ENCODE measurements at regions not wholly inside any gene's neighbourhood (a gene's known extent, or its start where the extent isn't known, plus 50 kb on each side); places are given as distances from the start of the nearest gene placed in this dataset.

DNA sequence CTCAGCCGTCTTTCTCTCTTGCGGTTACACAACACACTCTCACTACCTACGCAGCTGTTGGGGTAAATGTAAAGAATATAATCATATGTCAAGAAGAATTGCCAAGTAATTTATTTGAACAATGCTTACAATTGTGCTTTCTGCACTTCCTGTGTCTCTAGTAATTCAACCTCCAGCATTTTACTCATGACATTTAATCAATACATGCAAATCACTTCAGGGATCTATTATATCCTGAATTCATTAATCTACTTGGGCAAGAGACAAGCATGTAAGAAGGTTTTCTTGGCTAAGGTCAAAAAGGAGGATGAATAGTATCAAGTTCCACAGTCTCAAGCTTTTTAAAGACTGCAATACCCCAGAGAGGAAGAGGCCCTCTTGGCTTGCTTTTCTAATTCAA lies 562.9 kb upstream of the ADARB2 start:
- DNase-seq = no peak

DNA sequence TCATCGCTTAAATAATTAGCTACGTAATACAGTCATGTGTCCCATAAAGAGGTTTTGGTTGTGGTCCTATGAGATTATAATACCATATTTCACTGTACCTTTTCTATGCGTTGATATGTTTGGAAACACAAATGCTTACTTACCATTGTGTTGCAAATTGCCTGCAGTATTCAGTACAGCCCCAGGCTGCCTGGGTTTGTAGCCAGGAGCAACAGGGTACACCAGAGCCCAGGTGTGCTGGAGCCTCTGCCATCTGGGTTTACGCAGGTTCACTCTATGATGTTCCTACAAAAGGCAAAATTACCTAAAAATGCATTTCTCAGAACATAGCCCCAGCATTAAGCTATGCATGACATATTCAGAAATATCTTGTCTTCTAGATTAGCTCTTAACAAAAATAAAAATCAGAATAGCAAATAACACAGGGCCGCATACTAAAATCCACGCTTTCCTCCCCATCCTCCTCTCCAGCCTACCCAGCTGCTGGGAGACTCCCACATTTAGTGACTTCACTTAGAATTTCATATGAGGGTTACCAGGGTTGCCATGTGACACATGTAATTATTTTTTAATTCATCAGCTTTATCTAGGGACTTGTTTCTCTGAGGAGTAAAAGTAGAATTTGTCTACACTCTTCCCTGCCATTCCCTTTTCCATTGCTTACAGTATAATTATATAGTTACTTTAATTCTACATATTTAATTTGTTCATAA lies 559.0 kb upstream of the ADARB2 start:
- no peak for DNase-seq

DNA sequence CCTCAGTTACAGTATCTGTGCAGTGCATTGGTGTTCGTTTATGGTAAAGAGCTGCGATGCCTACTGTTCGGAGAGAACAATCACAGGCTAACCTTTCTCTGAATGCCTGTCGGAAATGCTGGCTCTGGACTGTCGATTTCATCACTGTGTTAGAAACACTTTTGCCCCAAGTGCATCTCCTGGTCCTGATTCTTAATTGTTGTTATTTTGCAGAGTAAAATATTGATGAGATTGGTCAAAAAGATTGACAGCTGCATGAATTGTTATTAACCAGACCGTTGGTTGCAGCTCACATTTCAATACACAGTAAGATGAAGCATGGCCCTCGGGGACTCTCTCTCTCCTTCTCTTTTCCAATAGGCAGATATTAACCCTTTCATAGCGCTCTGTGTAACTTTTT lies 557.4 kb upstream of the ADARB2 start:
- no peak for DNase-seq

DNA sequence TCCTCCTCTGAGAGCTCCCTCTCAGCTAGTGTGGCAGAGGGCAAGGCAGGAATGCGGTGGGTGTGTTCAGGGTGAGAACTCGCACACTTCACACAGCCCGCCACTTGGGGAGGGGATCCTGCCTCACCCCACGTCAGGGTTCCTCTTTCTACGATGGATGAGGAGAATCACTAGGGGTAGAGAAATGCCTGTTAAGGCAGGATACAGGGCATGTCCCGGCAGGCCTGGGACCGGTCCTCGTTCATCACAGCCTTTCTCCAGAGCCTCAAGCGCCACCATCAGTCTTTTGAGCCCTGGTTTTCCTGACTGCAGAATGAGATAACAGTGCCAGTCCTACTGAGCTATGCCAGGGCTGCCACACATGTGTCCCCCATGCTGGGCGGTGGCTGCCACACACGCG lies 546.7 kb upstream of the ADARB2 start:
- no peak for DNase-seq

DNA sequence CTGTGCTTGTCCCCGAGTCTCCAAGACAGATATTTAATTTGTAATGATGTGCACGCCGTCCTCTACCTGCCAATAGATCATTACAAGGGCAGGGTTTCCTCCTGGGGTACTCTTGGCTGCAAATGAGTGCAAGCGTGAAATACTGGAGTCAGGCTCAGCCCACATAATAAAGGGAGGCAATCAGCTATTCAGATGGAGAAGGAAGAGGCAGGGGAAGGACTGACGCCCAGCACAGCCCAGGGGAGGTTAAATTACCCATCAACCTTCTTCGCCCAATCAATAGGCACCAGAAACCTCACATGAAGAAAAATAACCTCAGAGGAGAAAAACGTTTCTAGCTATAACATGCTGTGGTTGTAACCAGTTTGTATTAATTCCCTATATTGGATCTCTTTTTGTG lies 544.9 kb upstream of the ADARB2 start:
- no peak for DNase-seq

DNA sequence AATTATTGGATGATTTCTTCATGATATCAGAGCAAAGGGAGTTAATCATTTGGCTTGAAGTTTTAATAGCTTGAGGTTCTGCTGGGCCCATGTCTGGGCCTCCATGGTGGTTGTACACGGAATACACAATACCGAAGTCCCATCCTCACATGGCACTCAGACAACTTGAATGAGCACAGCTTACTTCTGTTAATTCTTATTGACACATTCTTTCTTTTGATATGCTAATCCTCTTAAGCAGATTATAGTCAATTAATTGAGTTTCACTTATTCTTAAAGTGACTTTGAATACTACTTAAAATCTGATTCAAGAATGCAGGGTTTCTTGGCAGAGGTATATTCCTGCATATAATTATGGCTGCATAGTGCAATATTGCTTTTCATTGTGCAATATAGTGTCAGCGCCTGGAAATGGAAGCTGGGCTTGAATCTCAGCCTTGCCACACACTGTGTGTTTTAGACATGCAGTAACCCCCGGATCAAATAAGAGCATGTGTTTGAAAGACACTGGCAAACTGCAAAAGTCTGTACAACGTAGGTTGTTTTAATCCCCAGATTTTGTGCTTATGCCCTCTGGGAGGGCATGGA lies 543.5 kb upstream of the ADARB2 start:
- no peak for DNase-seq

DNA sequence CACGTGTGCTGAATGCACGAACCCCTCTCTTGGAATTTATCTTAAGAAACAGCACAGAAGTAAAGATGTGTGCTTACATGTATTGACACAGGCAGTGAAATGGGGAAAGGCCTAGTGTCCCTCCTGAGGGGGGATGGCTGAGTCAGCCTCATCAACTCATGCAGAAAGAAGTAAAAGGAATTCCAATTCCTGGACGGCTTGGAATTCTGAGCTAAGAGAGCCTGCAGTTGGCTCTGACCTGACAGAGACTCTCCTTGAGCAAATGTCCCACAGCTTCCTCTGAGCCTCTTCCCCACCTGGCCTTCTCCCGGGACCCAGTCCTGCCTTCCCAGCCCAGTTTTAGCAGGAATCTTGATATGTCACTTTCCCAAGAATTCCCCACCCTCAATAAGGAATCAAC lies 542.4 kb upstream of the ADARB2 start:
- no peak for DNase-seq

DNA sequence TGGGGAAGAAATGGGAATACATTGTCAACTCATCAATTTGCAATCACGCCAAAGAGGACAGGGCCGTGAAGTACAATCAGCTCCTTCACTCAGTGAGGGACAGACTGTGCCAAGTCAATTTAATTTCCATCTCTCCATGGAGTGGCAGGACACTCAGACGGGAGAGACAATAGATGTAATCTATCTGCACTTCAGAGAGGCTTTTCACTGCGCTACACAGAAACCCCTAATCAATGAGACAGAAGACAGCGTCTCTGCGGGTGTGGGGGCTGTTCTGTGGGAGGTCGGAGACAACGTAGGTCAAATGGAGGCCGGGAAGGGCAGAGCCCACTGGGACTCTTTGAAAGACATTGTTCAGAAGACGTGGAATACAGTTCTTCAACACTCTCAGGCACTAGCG lies 541.0 kb upstream of the ADARB2 start:
- DNase-seq = no peak

DNA sequence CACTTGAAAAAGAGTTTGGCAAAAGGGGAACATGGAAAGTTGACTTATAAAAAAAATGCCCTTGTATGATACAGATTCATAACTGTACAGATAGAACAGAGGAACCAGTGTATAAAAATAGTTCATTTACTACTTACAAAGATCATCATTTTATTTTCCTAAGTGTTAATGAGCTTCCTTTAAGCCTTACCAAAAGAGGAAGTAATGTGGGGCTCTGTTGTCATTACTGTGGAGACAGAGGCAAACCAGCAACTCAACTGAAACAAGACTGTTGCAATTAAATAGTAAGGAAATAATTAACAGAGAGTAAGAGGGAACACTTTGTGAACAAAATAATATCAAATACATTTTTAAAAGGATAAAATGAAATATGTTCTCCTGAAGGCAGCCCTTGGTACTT lies 526.2 kb upstream of the ADARB2 start:
- no peak for DNase-seq

DNA sequence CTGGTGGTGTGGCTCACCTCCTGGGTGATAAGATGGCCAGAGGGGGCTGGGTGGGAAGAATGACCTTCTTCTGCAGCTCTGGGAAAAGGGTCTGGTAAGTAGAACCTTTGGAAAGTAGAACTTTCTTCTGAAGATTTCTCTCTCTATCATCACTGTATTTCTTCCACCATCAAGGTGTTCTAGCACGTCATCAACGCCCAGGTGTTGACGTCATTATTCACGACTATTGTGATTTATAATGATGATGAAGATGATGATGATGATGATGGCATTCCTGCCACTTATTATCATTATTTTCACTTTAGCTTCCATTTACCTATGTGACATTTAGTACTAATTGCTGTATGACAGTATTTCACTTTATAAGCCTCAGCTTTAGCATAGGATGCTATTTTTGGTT lies 525.6 kb upstream of the ADARB2 start:
- DNase-seq = no peak

DNA sequence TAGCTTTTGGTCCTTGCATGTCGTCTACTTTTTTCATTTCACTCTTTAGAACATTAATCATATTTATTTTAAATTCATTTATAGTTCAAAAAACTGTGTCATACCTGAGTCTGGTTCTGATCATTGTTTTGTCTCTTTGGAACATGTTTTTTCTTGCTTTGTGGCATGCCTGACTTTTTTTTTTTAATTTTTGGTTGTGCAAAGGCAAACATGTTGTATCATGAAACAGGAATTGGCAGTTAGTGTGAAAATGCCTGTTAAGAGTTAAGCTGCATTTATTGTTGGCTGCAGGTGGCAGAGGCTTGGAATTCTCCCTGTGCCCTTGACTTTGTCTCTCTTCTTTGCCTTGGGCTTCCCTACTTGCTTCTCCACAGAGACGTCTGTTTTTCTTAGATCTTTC lies 525.0 kb upstream of the ADARB2 start:
- no peak for DNase-seq

DNA sequence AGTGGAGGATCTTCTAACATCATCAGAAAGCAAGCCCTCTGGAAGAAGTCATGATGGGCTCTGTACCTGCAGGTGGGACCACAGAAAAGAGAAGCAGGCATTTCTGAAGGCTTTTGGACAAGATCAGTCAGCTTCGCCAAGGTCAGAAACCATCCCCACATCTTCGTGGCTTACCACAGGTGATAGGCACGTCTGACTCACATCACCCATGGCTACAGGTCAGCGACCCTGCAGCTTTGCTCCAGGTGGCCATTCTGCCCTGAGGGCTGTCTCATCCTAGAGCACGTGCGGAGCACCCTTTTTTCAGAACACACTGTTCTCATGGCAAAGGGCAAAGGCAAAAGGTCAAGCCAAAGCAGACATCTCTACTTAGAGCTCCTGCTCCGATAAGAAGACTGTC lies 518.9 kb upstream of the ADARB2 start:
- DNase-seq = no peak

DNA sequence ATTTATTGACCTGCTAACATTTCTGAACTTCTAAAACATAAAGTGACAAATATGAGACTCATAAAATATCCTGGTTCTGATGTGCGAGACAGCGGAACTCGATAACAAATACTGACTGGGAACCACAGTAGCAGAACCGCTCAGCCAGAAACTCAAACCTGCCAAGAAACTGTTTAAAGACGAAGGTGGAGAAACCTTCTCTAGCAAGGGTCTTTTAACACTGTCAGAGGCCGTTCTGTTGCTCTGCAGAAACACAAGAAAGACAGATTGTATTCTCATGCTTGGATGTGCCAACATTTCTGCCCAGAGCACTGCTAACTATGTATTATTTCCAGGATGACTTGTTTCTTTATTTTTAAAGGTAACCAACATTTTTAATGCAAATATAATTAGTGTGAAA lies 514.8 kb upstream of the ADARB2 start:
- no peak for DNase-seq

DNA sequence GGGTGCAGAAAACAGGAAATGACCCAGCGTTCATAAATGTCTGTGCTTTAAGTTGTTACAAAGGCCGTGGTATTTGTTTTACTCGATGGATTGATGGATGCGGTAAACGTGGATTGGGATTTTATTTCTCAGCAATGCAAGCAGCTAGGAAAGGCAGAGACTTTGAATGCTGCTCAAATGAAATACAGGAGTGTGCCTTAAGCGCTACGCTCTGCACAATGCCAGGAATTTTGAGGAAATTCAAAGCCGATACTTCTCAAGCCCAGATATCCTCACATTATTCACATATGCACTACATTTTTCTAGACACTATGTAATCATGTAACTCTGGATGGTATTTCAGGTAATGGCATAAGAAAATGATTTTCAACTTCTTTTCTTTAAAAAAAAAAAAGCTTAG lies 514.3 kb upstream of the ADARB2 start:
- no peak for DNase-seq

DNA sequence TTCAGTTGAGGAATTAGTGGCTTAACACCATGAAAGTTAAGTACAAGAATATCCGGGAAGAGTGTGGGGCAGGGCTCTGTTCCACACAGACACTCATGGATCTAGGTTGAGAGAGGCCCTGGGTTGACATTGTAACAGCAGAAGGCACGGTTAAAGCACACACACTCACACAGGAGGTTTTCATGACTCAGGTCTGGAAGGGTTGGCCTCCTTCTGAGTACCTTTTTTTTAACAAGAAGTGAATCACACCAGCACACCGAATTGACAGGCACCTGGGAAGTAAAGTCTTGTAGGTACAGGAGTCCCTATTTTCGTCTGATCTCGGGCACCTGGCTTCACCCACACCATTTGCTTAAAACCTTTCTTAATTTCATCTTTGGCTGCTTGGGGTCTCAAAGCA lies 509.4 kb upstream of the ADARB2 start:
- DNase-seq = no peak

DNA sequence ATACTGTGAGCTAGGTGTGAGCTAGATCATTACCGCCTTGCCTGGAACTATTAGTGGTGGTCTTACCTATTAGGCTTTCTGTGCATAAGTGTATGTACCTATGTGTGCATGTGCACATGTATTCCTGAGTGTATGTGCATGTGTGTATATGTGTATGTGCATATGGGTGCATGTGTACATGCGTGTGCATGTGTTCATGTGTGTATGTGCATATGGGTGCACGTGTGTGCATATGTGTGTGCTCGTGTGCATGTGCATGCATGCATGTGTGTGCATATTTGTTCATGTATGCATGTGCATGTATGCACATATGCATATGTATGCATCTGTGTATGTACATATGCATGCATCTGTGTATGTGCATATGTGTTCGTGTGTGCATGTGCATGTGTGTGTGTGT lies 508.3 kb upstream of the ADARB2 start:
- DNase-seq = no peak

DNA sequence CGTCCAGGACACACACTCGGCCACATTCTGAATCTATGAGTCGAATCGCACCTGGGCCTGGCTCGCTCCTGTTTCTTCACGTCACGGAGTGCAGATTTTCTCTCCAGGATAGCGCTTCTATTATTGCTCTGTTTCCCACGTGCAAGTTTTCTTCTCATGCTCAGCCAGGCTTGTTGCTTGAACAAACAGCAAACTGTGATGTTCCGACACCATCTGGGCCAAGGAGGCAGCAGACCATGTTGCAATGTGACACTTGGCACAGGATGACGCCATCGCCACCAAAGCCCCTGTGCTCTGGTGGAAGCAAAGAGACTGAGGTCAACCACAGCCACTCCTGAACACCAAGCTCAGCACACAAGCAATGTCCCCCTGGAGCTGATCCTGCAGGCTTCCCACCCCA lies 507.1 kb upstream of the ADARB2 start:
- no peak for DNase-seq

DNA sequence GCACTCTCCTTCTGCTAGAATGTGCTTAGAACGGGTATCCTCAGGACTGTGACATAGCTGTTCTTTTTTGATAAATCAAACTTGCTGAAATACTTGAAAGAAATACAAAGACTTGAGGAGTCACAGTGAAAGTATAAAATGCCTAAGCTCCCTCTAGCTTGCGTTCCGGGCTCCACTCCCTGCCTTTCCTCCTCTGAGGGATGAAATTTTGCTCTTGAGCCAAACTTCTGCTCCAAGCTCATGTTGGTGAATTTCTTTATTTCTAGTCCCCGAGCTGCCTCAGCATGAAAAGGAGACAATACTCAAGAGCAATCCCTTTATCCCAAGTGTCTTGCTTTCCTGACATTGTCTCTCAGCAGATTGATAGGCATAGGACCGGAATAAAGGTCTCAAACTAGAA lies 499.6 kb upstream of the ADARB2 start:
- no peak for DNase-seq

DNA sequence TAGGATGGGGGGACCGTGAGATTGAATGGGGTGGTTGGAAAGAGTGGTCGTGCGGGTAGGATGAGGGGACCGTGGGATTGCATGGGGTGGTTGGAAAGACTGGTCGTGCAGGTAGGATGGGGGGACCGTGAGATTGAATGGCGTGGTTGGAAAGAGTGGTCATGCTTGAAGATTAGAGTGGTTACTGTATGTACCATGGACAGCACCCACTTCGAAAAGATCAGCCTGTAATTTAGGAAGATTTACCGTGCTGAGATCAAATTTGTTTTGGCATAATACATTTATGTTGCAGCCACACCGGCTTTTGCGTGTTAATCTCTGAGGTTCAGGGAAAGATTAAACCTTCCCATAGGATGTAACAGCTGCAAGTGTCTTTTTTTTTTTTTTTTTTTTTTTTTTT lies 495.2 kb upstream of the ADARB2 start:
- no peak for DNase-seq

DNA sequence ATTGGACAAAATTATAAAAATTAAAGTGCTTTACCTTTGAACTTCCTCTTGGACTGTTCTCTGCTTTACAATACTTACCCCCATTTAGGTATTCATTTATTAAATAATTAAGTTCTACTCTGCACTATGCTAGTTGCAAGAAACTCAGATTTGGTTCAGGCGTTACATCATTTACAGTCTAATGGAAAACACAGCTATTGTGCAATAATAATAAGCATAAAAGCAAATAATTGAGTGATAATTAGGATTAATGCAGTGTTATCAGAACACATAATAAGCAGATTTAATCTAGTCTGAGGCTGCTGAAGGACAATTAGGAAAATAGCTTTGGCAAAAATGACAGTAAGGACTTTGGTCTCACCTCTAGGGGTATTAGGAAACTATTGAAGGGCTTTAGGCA lies 493.2 kb upstream of the ADARB2 start:
- no peak for DNase-seq

DNA sequence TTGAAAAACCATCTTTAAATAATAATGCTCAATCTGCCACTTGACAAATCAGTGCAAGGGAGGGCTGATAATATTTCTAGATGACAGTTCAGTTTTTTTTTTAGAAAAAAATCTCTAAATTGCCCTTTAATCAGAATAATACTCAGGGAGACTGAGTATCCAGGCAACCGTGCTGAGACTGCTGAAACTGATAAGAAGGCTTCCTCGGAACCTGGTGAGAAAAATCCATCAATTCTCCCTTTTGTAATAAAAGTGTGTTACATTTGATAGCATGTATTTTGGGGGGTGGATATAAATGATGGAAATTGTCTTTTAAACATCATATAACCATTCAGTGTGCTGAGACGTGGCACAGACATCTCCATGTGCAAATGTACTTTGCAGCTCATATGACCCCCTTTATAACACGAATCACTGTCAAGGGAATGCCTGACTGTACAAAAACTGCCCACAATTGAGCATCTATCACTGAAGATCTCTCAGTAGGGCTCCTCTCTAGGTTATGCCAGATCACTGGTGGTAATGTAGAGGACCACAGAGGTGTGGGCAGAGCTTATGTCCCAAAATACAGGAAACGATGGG lies 491.1 kb upstream of the ADARB2 start:
- DNase-seq = no peak

DNA sequence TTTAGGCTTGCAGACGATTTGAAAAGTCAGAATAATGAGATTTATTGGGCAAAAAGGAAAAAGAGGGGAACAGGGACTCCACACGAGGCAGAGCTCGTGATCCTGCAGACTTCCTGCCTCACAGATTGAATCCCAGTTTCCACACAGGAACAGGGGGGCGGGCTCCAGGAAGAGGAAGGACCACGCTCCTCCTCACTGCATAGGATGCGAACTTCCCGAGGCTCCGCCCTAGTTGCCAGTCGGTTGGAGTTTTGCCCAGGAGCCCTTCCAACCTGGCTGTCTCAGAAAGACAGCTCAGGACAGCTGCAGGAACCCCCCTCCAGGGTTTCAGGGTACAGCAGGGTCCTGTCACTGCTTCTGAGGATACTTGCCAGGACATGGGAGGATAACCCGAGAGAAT lies 488.3 kb upstream of the ADARB2 start:
- no peak for DNase-seq

DNA sequence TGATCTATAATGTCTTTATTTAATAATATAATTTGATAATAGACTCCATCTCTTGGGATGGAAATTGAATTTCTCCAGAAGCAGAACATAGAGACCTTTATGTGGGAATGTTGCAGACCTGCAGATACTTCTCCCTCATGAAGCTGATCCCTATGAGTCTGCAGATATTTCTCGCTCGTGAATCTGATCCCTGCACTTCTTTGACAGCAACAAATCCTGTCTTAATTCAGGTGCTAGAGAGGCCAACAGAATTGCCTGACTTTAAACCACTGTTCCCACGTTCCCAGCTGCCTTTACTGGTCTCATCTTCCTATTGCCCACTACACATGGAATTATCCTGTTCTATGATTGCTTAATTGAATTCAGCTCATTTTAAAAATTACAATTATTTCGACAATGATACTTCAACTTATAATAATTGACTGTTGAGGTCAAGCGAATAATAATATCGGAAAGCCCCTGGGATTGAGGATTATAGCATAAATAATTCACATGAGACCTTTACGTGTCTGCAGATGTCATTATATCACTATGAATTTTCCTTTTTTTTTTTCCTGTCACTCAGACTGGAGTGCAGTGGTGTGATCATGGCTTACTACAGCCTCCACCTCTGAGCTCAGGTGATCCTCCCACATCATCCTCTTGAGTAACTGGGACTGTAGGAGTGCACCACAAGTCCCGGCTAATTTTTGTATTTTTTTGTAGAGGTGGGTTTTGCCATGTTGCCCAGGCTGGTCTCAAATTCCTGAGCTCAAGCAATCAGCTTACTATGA lies 486.4 kb upstream of the ADARB2 start:
- no peak for DNase-seq

DNA sequence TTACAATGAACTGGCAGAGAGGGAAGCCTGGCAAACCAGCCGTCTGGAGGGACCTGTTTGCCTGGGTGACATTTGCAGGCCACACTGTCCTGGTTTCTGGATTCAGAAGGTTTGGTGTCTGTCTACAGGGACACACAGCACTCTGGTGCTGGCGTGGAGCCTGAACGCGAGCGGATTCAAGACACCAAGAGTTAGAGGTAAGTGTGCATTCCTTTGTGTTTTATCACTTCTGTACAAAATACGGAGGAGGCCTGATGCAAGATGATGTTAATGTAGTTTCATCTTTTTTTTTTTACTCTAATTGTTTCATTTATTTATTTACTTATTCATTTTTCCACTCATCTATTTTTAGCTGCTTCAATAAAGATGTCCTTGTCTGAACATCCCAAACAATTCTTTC lies 485.3 kb upstream of the ADARB2 start:
- no peak for DNase-seq

All from SHP77 (cell line).